H9 (cell line): ENCODE measurements at regions not wholly inside any gene's neighbourhood (a gene's known extent, or its start where the extent isn't known, plus 50 kb on each side); places are given as distances from the start of the nearest gene placed in this dataset.

ENCODE experiments used
- DNase-seq: peaks from one replicate; pipeline ENCODE4 v3.0.0-alpha.2; 2017
- H2AFZ ChIP-seq: one replicate; pipeline ENCODE4 v1.6.1; 2013; ENCODE audit warnings: mild to moderate bottlenecking, low read length, control low read depth, moderate library complexity
- H2AK5ac ChIP-seq: 2 replicates; pipeline ENCODE4 v1.6.1; 2013; ENCODE audit warnings: low read length, control low read depth, mixed read lengths; ENCODE audit not compliant: insufficient read length
- H2BK120ac ChIP-seq: one replicate; pipeline ENCODE4 v1.6.1; 2013; ENCODE audit warnings: low read depth, mild to moderate bottlenecking, low read length, control low read depth, inconsistent platforms; ENCODE audit not compliant: poor library complexity, severe bottlenecking
- H2BK12ac ChIP-seq: 2 replicates; pipeline ENCODE4 v1.6.1; 2013; ENCODE audit warnings: low read length, control low read depth, mixed read lengths, low read depth; ENCODE audit not compliant: insufficient read length
- H2BK15ac ChIP-seq: 2 replicates; pipeline ENCODE4 v1.6.1; 2013; ENCODE audit warnings: low read depth, low read length, control low read depth
- H2BK20ac ChIP-seq: one replicate; pipeline ENCODE4 v1.6.1; 2013; ENCODE audit warnings: low read depth, mild to moderate bottlenecking, low read length, control low read depth, inconsistent platforms; ENCODE audit not compliant: poor library complexity, severe bottlenecking
- H2BK5ac ChIP-seq: 2 replicates; pipeline ENCODE4 v1.6.1; 2013; ENCODE audit warnings: low read length, control low read depth, mixed read lengths; ENCODE audit not compliant: insufficient read length
- H3K14ac ChIP-seq: 2 replicates; pipeline ENCODE4 v1.6.1; 2013; ENCODE audit warnings: low read length, control low read depth; ENCODE audit not compliant: insufficient read depth
- H3K18ac ChIP-seq: 2 replicates; pipeline ENCODE4 v1.6.1; 2013; ENCODE audit warnings: low read depth, mild to moderate bottlenecking, mixed read lengths, low read length, control low read depth; ENCODE audit not compliant: insufficient read length
- H3K23ac ChIP-seq: 2 replicates; pipeline ENCODE4 v1.6.1; 2013; ENCODE audit warnings: low read length, control low read depth, mixed read lengths, low read depth; ENCODE audit not compliant: insufficient read length
- H3K23me2 ChIP-seq: 2 replicates; pipeline ENCODE4 v1.6.1; 2013; ENCODE audit warnings: low read depth, mild to moderate bottlenecking, mixed read lengths, low read length, control low read depth; ENCODE audit not compliant: insufficient read length, poor library complexity, severe bottlenecking
- H3K27ac ChIP-seq: 2 replicates; pipeline ENCODE4 v1.5.1; 2013; ENCODE audit warnings: low read length, control low read depth, mixed read lengths, low read depth; ENCODE audit not compliant: insufficient read length
- H3K27me3 ChIP-seq: 2 replicates; pipeline ENCODE4 v1.6.1; 2013; ENCODE audit warnings: low read length, control low read depth, inconsistent platforms; ENCODE audit not compliant: insufficient read depth
- H3K4ac ChIP-seq: 2 replicates; pipeline ENCODE4 v1.6.1; 2013; ENCODE audit warnings: low read depth, mild to moderate bottlenecking, control low read depth, inconsistent platforms, low read length, moderate library complexity
- H3K4me1 ChIP-seq: 2 replicates; pipeline ENCODE4 v1.6.1; 2013; ENCODE audit warnings: low read length, control low read depth, inconsistent platforms; ENCODE audit not compliant: insufficient read depth
- H3K4me2 ChIP-seq: 2 replicates; pipeline ENCODE4 v1.6.1; 2013; ENCODE audit warnings: low read length, control low read depth, mixed read lengths; ENCODE audit not compliant: insufficient read length, insufficient read depth
- H3K56ac ChIP-seq: 2 replicates; pipeline ENCODE4 v1.6.1; 2013; ENCODE audit warnings: low read depth, mild to moderate bottlenecking, mixed read lengths, low read length, control low read depth; ENCODE audit not compliant: insufficient read length
- H3K79me1 ChIP-seq: 2 replicates; pipeline ENCODE4 v1.6.1; 2013; ENCODE audit warnings: low read depth, mild to moderate bottlenecking, moderate library complexity, low read length, control low read depth, inconsistent platforms; ENCODE audit not compliant: insufficient read depth, poor library complexity, severe bottlenecking
- H3K79me2 ChIP-seq: 2 replicates; pipeline ENCODE4 v1.6.1; 2013; ENCODE audit warnings: low read length, control low read depth, inconsistent platforms; ENCODE audit not compliant: insufficient read depth
- H3K9ac ChIP-seq: 2 replicates; pipeline ENCODE4 v1.6.1; 2013; ENCODE audit warnings: low read length, control low read depth, mixed read lengths; ENCODE audit not compliant: insufficient read length; ENCODE audit errors: extremely low read depth
- H3K9me3 ChIP-seq: one replicate; pipeline ENCODE4 v1.6.1; 2013; ENCODE audit warnings: low read depth, low read length, inconsistent platforms; ENCODE audit not compliant: control insufficient read depth
- H3T11ph ChIP-seq: one replicate; pipeline ENCODE4 v1.6.1; 2013; ENCODE audit warnings: mild to moderate bottlenecking, low read length, control low read depth, inconsistent platforms
- H4K20me1 ChIP-seq: one replicate; pipeline ENCODE4 v1.6.1; 2013; ENCODE audit not compliant: control insufficient read depth, insufficient read length, insufficient read depth
- H4K5ac ChIP-seq: 2 replicates; pipeline ENCODE4 v1.6.1; 2013; ENCODE audit warnings: low read depth, mild to moderate bottlenecking, mixed read lengths, low read length, control low read depth; ENCODE audit not compliant: insufficient read length
- H4K8ac ChIP-seq: replicated peaks from 2 replicates; pipeline ENCODE4 v1.6.1; 2013; ENCODE audit warnings: low read length, control low read depth, mixed read lengths, low read depth; ENCODE audit not compliant: insufficient read length
- H4K91ac ChIP-seq: 2 replicates; pipeline ENCODE4 v1.6.1; 2013; ENCODE audit warnings: low read depth, mild to moderate bottlenecking, moderate library complexity, mixed read lengths, low read length, control low read depth; ENCODE audit not compliant: insufficient read length
- H3K27ac Mint-ChIP-seq, 3 experiments: 2 replicates in 2 of 3; 3 replicates in 1 of 3; pipeline ENCODE4 v1.8.0; 2020 to 2021; ENCODE audit warnings: mixed read lengths in 3 of 3, mild to moderate bottlenecking in 1 of 3, moderate library complexity in 1 of 3
- H3K27me3 Mint-ChIP-seq: 2 replicates; pipeline ENCODE4 v1.8.0; 2021; ENCODE audit warnings: low read depth, mild to moderate bottlenecking, moderate library complexity, mixed read lengths
- H3K36me3 Mint-ChIP-seq, 3 experiments: 2 replicates in 2 of 3; 3 replicates in 1 of 3; pipeline ENCODE4 v1.8.0; 2020 to 2021; ENCODE audit warnings: low read depth in 3 of 3, mixed read lengths in 3 of 3; ENCODE audit not compliant: insufficient read depth in 1 of 3
- H3K4me1 Mint-ChIP-seq, 2 experiments: 2 replicates each; pipeline ENCODE4 v1.8.0; 2020; ENCODE audit warnings: mixed read lengths in 2 of 2
- H3K4me3 Mint-ChIP-seq, 2 experiments: 2 replicates in 1 of 2; 3 replicates in 1 of 2; pipeline ENCODE4 v1.8.0; 2020 to 2021; ENCODE audit warnings: mild to moderate bottlenecking in 2 of 2, mixed read lengths in 2 of 2, moderate library complexity in 1 of 2
- H3K9me3 Mint-ChIP-seq, 2 experiments: 2 replicates in 1 of 2; 3 replicates in 1 of 2; pipeline ENCODE4 v1.8.0; 2020; ENCODE audit warnings: mild to moderate bottlenecking in 2 of 2, mixed read lengths in 2 of 2, moderate library complexity in 1 of 2
- CTCF ChIP-seq: fragments of 200-600 bp; sonication (generic); conservative IDR thresholded peaks from 3 replicates; pipeline ENCODE4 v1.8.0; 2021; ENCODE audit warnings: antibody characterized with exemption, mild to moderate bottlenecking
- WGBS: extraction: QIAGEN DNeasy Blood & Tissue Kit; methylation state at CpG from one replicate; pipeline ENCODE4 v1.1.7; 2013; ENCODE audit warnings: missing lambda C conversion rate, low lambda C conversion rate, mixed read lengths; ENCODE audit not compliant: insufficient read length; ENCODE audit errors: extremely low coverage; 5-methylcytosine and 5-hydroxymethylcytosine counted together

DNA sequence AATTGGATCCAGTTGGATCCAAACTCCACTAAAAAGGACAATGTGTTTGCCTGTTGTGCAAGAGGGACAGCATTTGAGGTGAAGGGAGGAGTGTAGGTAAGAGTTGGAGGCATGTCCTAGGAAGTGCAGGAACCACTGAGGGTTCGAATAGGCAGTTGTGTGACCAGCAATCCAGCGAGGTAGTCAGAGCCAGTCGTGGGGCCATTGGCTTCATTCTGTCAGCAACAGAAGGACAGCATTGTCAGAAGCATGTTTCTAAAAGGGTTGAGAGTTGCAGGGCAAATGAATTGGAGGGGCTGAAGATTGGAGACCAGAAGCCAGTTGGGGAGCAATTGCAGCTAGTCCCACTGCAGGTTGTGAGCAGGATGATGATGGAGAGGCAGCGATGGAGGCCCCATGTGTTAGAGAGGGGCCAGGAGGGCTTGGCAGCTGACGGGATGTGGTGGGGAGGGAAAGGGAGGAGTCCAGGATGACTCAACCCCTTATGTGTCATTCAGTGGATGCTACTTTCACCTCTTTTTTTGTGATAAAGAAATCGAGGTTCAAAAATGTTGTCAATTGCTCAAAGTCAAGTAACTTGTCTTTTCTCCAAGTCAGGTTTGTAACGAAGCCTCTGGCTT, 96.7 kb upstream of the SIX3 start:
- Histone ChIP-seq H3K27me3 (no peaks in the 10 kb centered on the region), H4K91ac (no peak overlapping the region), H4K20me1 (no peaks in the 10 kb centered on the region), H3K14ac (no peak overlapping the region), H3K4ac (no peak overlapping the region), H2AFZ (no peak overlapping the region), H3K23ac (no peak overlapping the region), H2BK120ac (no peak overlapping the region), H3K79me1 (no peaks in the 10 kb centered on the region), H3K4me1 (no peaks in the 10 kb centered on the region), H3K79me2 (no peaks in the 10 kb centered on the region), H3K56ac (no peak overlapping the region), H3K18ac (no peak overlapping the region), H2BK20ac (no peak overlapping the region), H2BK12ac (no peak overlapping the region), H2BK15ac (no peak overlapping the region), H3K27ac (no peak overlapping the region), H4K8ac (no peak overlapping the region), H3K9ac (no peak overlapping the region), H2AK5ac (no peak overlapping the region), H3K9me3 (no peaks in the 10 kb centered on the region), H2BK5ac (no peak overlapping the region), H4K5ac (no peak overlapping the region), H3T11ph (no peak overlapping the region), H3K4me2 (no peak overlapping the region), H3K23me2 (no peaks in the 10 kb centered on the region)
- TF ChIP-seq CTCF, result no peak
- H3K36me3 Mint-ChIP-seq, result no peaks in the 10 kb centered on the region
- peaks cover 0 to 3% of the 10 kb centered on the region in 2 experiments; a peak in 1 of 4 replicates for H3K4me1 Mint-ChIP-seq
- H3K9me3 Mint-ChIP-seq, result no peaks in the 10 kb centered on the region; a peak in 1 of 5 replicates
- peaks cover 17% of the 10 kb centered on the region for H3K27me3 Mint-ChIP-seq
- H3K27ac Mint-ChIP-seq, result no peak overlapping the region
- no peak overlapping the region for H3K4me3 Mint-ChIP-seq
- no CpG with 5 or more reads among the region's 7 CpGs for WGBS
- no peak for DNase-seq
